ENCODE measurements at regions not wholly inside any gene's neighbourhood (a gene's known extent, or its start where the extent isn't known, plus 50 kb on each side); places are given as distances from the start of the nearest gene placed in this dataset.
"Not testable (repeated sequence)": the region's sequence is repeated elsewhere in the genome, so short reads cannot be mapped to it uniquely, and the experiment has no call there.

DNA sequence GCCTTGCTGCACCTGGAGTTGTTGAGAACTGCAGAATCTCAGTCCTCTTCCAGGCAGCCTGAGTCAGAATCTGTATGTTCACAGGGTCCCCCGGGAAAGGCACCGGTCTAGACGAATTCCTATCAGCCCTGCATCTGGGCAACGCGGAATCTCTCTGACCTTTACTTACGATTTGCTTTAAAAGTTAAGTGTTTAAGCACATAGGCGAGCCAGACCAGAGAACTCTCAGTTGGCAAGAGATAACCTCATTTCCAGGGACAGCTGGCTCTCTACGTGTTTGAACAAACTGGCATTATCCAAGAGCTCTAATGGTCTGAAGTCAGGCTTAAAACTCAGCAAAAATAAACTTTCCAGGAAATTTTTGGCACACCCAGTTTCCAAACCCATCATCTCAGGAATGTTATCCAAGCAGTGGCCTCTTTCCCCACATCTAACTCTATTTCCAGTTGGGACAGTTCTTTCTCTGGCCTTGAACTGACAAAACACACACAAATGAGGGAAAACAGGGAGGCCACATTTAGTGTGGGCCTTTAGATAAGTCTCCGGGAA is 53.4 kb downstream of the HES1 start:
- DNase-seq = no peak

DNA sequence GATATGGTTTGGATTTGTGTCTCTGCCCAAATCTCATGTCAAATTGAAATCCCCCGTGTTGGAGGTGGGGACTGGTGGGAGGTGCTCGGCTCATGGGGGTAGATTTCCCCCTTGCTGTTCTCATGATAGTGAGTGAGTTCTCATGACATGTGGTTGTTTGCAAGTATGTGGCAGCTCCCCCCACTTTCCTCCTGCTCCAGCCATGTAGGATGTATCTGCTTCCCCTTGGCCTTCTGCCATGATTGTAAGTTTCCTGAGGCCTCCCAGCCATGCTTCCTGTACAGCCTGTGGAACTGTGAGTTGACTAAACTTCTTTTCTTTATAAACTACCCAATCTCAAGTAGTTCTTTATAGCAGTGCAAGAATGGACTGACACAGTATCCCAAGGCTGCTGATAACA is 55.9 kb downstream of the HES1 start:
- intact Hi-C loops (cut with DNase I); DNase-seq: not testable (repeated sequence)

More for the DNA sequence above, 53.4 kb downstream of the HES1 start:
- intact Hi-C loops (cut with DNase I) = no loop called here

GRCh38 chr3:194194051-194194756 is 58.3 kb downstream of the HES1 start:
- intact Hi-C loops (cut with DNase I) = no loop called here
- no peak for DNase-seq

GRCh38 chr3:194194757-194195085 is 58.8 kb downstream of the HES1 start:
- intact Hi-C loops (cut with DNase I) = no loop called here
- no peak for DNase-seq

- DNase-seq = no peak
- intact Hi-C loops (cut with DNase I) = no loop called here
These were observed 59.7 kb downstream of the HES1 start for GRCh38 chr3:194195611-194196010.

DNA sequence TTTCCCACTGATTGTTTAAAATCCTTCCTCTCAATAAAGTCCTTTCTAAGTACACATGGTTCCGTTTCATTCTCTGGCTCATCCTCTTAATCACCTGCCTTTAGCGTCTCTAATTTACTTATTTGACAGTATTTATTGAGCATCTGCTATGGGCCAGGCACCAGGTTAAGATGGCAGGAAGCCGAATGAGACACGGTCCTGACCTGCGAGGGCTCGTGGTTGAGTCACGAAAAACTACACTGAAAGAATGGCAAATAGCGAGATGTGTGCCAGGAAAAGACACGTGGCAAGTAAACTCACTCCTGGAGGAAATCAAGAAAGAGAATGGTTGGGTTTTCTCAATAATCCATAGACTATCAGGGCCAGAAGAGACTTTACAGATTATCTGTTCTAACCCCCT is 60.9 kb downstream of the HES1 start:
- intact Hi-C loops (cut with DNase I) = no loop called here
- DNase-seq = no peak

- DNase-seq = no peak
- intact Hi-C loops (cut with DNase I) = no loop called here
These were observed 61.5 kb downstream of the HES1 start for GRCh38 chr3:194197396-194197960.

DNA sequence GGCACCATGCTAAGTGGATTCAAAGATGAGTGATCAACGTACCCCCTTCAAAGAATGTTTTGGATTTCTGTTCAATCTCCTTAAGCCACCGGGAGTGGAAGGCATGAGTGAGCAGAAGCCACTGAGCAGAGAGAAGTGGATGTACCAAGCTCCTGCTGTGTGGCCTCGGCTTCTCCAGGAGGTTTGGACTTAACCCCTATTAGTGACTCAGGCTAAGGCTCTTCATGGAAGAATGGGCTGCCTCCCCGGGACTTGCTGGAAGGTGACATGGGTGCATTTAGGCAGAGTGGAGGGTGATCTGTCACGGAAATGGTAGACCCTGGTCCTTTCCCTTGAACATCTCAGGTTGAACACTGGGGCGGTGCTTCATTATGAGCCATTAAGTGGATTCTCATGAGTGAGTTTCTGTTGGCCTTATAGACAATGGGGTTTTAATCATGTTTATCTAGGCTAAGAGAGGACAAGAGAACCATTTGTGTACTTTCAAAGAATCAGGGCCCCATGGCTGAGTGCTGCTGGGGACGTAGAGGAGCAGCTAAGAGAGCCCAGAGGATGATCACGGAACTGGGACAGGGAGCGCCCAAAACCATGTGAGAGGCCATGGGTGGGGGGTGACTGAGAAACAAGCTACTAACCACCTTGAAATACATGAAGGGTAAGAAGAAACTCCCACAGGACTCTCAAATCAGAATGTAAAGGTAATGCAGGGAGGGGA is 62.2 kb downstream of the HES1 start:
- DNase-seq = no peak
- intact Hi-C loops (cut with DNase I) = no loop called here

GRCh38 chr3:194198938-194199337 is 63.0 kb downstream of the HES1 start:
- intact Hi-C loops (cut with DNase I) = no loop called here
- no peak for DNase-seq

DNA sequence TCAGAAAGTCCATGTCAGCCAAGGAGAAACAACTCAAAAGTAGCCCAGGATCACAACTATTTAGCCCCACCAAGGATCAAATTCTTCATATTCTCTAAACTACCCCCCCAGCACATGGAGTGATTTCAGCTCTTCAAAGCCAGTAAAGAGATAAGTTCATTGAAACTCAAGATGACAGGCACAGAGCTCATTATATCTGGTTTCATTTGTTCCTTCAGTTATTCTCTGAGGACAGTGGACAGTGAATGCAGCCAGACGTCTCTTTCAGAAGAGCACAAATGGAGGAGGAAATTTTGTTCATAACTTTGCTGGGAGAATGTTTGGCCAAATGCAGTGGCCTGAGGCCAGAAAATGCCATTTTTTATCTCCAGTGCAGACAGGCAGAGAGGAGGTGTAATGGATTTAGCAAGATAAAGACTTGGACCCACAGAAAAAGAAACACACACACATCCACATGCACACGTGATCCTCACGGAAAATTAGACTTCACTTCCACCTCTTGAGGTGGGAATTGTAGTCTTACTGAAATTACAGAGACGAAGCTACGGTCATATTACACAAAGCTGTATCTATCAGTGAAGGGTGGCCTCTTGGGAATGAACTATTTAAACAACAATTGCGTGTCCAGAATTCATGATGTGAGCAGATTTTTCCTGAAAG is 64.6 kb downstream of the HES1 start:
- no peak for DNase-seq
- intact Hi-C loops (cut with DNase I) = no loop called here

- no peak for DNase-seq
- intact Hi-C loops (cut with DNase I) = no loop called here
These were observed 66.2 kb downstream of the HES1 start for GRCh38 chr3:194201953-194202666.

GRCh38 chr3:194203482-194204041 is 67.6 kb downstream of the HES1 start:
- peak in 2 of 42 donors; percentile 8 to 20 for DNase-seq
- intact Hi-C loops (cut with DNase I) = no loop called here

DNA sequence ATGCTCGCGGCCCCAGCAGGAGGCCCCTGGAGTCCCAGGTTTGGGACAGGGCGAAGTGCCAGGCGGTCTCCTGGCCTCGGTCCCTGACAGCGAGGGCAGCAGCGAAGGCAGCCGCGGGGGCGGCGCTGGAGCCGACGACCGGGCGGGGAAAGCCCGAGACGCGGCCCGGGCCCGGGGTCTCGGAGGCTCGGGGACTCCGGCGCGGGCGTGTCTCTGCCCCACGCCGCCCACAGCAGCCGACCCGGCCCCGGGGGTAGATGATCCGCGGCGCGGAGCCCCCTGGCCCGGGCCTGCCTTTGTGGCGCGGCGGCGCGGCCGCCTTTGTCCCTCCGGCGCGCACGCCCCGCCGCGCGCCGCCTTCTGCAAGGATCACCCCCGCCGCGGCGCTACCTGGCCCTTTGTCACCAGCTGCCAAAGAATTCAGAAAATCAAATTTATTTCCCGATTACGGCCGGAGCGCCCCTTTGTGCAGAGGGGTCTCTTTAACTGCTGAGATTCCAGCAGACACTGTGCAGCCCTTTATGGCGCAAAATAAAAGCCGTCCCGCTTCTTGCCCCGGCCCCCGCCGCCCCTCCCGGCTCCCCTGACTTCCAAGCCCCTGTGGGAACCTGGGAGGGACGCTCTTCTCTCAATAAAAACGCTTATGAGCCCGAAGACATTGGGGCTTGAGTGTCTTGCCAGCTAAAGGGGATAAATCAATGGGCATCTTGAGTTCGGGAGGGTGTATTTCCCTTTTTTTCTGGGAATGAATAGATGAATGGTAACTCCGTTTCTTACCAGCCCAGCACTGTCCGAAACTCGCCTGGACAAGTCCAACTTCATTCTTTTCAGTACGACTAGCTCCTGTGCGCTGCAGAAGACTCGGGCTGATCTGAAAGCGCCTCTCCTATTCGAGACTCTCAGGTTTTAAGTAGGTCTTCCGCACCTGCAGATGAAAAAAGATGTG is 68.4 kb downstream of the HES1 start:
- intact Hi-C loops (cut with DNase I) = no loop called here
- DNase-seq = peak in 15 of 42 donors; percentile 6 to 42 (median 22)

- intact Hi-C loops (cut with DNase I) = no loop called here
- DNase-seq = peak in 9 of 42 donors; percentile 5 to 63 (median 35)
These were observed 69.8 kb downstream of the HES1 start for GRCh38 chr3:194205675-194206133.

- peak in 26 of 42 donors; percentile 13 to 72 (median 34) for DNase-seq
- intact Hi-C loops (cut with DNase I) = no loop called here
These were observed 70.4 kb downstream of the HES1 start for GRCh38 chr3:194206320-194206719.

DNA sequence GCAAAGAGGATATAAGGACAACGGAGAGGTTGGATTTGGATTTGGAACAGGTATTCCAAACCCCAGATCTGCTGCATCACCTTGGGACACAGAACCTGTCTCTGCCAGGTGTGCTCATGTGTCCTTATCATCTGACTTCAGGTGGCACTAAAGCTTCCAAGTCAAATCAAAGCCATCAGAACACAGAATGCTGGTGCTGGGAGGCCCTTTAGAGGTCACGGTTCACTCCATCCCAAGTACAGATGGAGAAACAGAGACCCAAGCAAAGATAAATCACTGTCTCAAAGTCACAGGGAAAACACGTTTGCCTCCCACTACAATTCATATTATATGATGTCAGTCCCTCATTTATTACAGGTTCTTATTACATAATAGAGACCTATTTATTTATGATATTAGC is 72.8 kb downstream of the HES1 start:
- intact Hi-C loops (cut with DNase I) = no loop called here

GRCh38 chr3:194212161-194212844 is 76.4 kb downstream of the HES1 start:
- DNase-seq = no peak
- intact Hi-C loops (cut with DNase I) = no loop called here

More for the DNA sequence above, 72.8 kb downstream of the HES1 start:
- DNase-seq = no peak
